ENCODE measurements at regions not wholly inside any gene's neighbourhood (a gene's known extent, or its start where the extent isn't known, plus 50 kb on each side); places are given as distances from the start of the nearest gene placed in this dataset.

DNA sequence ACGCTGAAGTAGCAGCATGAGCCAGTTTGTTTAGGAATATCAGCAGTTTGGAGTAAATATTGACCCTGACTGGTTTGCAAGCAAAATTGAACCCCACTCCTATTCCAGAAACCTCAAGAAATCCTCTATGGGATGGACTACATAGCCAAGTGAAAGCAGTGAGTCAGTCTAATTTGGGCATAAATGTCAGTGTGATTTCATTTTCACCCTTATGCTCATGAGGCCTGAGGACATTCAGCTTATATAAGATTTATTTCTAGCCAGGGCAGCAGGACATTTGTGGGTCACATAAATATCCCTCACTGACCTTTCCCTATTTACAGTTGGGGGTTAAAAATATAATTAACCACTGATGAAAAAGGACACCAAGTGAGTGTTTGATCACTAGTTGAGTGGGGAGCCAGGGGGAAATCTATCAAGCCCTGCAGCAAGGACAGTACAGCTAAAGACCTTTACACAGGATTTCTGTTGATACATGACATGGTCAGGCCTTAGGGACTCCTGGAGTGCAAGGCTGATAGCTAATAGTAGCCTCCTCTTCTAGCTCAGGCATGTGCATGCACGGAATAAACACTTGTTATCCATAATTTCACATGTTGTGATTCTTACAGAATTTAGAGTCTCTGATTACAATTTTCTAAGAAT is 996.9 kb upstream of the GRIA3 start:
- TF ChIP-seq CTCF (IDR thresholded peaks at IDR 0.05; ENCODE audit: low read depth, low read length, poor library complexity, severe bottlenecking), result no peak
- TF ChIP-seq EZH2phosphoT487 (IDR thresholded peaks at IDR 0.05; ENCODE audit: borderline replicate concordance, low read length), result no peak
- Histone ChIP-seq H3K4me2 (ENCODE audit: low read length) (no peak overlapping the region), H3K9me3 (ENCODE audit: control insufficient read depth, insufficient read depth, low read length) (no peaks in the 10 kb centered on the region), H4K20me1 (ENCODE audit: control insufficient read depth, insufficient read depth, low read depth, low read length) (no peaks in the 10 kb centered on the region), H3K79me2 (ENCODE audit: control insufficient read depth, low read length) (no peaks in the 10 kb centered on the region), H3K27me3 (ENCODE audit: control insufficient read depth, low read length) (no peaks in the 10 kb centered on the region), H3K9me2 (replicated peaks; ENCODE audit: control insufficient read depth, low read length) (no peaks in the 10 kb centered on the region), H3K36me3 (ENCODE audit: control insufficient read depth, low read length) (no peaks in the 10 kb centered on the region), H3K4me3 (ENCODE audit: low read length) (no peak overlapping the region), H3K27ac (ENCODE audit: low read depth, low read length) (no peak overlapping the region), H3F3A (ENCODE audit: control insufficient read depth, insufficient read depth) (no peaks in the 10 kb centered on the region), H3K4me1 (ENCODE audit: control insufficient read depth, low read length) (no peaks in the 10 kb centered on the region)

DNA sequence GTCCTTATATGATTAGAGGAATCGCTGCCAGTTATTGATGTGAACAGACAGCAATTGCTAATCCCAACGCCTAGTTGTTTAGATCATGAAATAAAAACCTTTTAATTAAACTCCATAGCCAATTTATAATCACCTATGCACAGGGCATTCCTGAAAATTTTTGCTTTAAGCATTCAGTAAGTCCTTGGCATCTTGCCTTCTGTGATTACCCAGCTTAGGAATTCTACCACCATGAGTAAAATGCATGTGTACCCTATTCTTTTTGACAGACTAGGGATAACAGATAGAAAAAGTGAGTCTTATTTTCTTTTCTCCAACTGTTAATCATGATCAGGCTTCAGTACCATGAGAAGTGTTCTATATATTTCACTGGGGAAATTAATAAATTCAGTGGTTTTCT is 995.3 kb upstream of the GRIA3 start:
- no peaks in the 10 kb centered on the region for H3K4me1 ChIP-seq (ENCODE audit: control insufficient read depth, low read length)
- H3K27ac ChIP-seq (ENCODE audit: low read depth, low read length), result no peak overlapping the region
- no peaks in the 10 kb centered on the region for H3K9me2 ChIP-seq (replicated peaks; ENCODE audit: control insufficient read depth, low read length)
- H3K4me3 ChIP-seq (ENCODE audit: low read length), result no peak overlapping the region
- no peaks in the 10 kb centered on the region for H3K36me3 ChIP-seq (ENCODE audit: control insufficient read depth, low read length)
- H3K4me2 ChIP-seq (ENCODE audit: low read length), result no peak overlapping the region
- TF ChIP-seq CTCF (IDR thresholded peaks at IDR 0.05; ENCODE audit: low read depth, low read length, poor library complexity, severe bottlenecking) (no peak), EZH2phosphoT487 (IDR thresholded peaks at IDR 0.05; ENCODE audit: borderline replicate concordance, low read length) (no peak)
- no peaks in the 10 kb centered on the region for H4K20me1 ChIP-seq (ENCODE audit: control insufficient read depth, insufficient read depth, low read depth, low read length)
- no peaks in the 10 kb centered on the region for H3K27me3 ChIP-seq (ENCODE audit: control insufficient read depth, low read length)
- H3K79me2 ChIP-seq (ENCODE audit: control insufficient read depth, low read length), result no peaks in the 10 kb centered on the region
- H3K9me3 ChIP-seq (ENCODE audit: control insufficient read depth, insufficient read depth, low read length), result no peaks in the 10 kb centered on the region
- H3F3A ChIP-seq (ENCODE audit: control insufficient read depth, insufficient read depth), result no peaks in the 10 kb centered on the region

GRCh38 chrX:122196343-122196742 is 987.7 kb upstream of the GRIA3 start:
- no peaks in the 10 kb centered on the region for H3K79me2 ChIP-seq (ENCODE audit: control insufficient read depth, low read length)
- H3F3A ChIP-seq (ENCODE audit: control insufficient read depth, insufficient read depth), result no peaks in the 10 kb centered on the region
- H3K27me3 ChIP-seq (ENCODE audit: control insufficient read depth, low read length), result no peaks in the 10 kb centered on the region
- no peaks in the 10 kb centered on the region for H3K36me3 ChIP-seq (ENCODE audit: control insufficient read depth, low read length)
- no peak overlapping the region for H3K27ac ChIP-seq (ENCODE audit: low read depth, low read length)
- no peaks in the 10 kb centered on the region for H4K20me1 ChIP-seq (ENCODE audit: control insufficient read depth, insufficient read depth, low read depth, low read length)
- H3K4me3 ChIP-seq (ENCODE audit: low read length), result no peak overlapping the region
- no peaks in the 10 kb centered on the region for H3K9me2 ChIP-seq (replicated peaks; ENCODE audit: control insufficient read depth, low read length)
- no peaks in the 10 kb centered on the region for H3K9me3 ChIP-seq (ENCODE audit: control insufficient read depth, insufficient read depth, low read length)
- no peak overlapping the region for H3K4me2 ChIP-seq (ENCODE audit: low read length)
- H3K4me1 ChIP-seq (ENCODE audit: control insufficient read depth, low read length), result no peaks in the 10 kb centered on the region
- TF ChIP-seq CTCF (IDR thresholded peaks at IDR 0.05; ENCODE audit: low read depth, low read length, poor library complexity, severe bottlenecking), result no peak
- TF ChIP-seq EZH2phosphoT487 (IDR thresholded peaks at IDR 0.05; ENCODE audit: borderline replicate concordance, low read length), result no peak
